ENCODE measurements at regions not wholly inside any gene's neighbourhood (a gene's known extent, or its start where the extent isn't known, plus 50 kb on each side); places are given as distances from the start of the nearest gene placed in this dataset.

- TF ChIP-seq POLR2A (IDR thresholded peaks at IDR 0.05; ENCODE audit: low read length) = no peak
- TF ChIP-seq GATA1 (IDR thresholded peaks at IDR 0.05; ENCODE audit: low read depth, low read length) = no peak
- no peak for DNase-seq
These were observed 840.7 kb downstream of the PCDH18 start for GRCh38 chr4:136691607-136692006.

- TF ChIP-seq GATA1 (IDR thresholded peaks at IDR 0.05; ENCODE audit: low read depth, low read length) (no peak), POLR2A (IDR thresholded peaks at IDR 0.05; ENCODE audit: low read length) (no peak)
- DNase-seq = no peak
These were observed 841.9 kb downstream of the PCDH18 start for GRCh38 chr4:136690360-136690759.

- TF ChIP-seq POLR2A (IDR thresholded peaks at IDR 0.05; ENCODE audit: low read length) = no peak
- TF ChIP-seq GATA1 (IDR thresholded peaks at IDR 0.05; ENCODE audit: low read depth, low read length) = no peak
- no peak for DNase-seq
These were observed 844.7 kb downstream of the PCDH18 start for GRCh38 chr4:136687596-136687995.

- TF ChIP-seq POLR2A (IDR thresholded peaks at IDR 0.05; ENCODE audit: low read length) (no peak), GATA1 (IDR thresholded peaks at IDR 0.05; ENCODE audit: low read depth, low read length) (no peak)
- DNase-seq = peak in 1 of 2 experiments; percentile 1
These were observed 845.2 kb downstream of the PCDH18 start for GRCh38 chr4:136687118-136687517.

GRCh38 chr4:136680761-136681160 is 851.5 kb downstream of the PCDH18 start:
- TF ChIP-seq GATA1 (IDR thresholded peaks at IDR 0.05; ENCODE audit: low read depth, low read length) = no peak
- DNase-seq = no peak

- DNase-seq = no peak
- TF ChIP-seq GATA1 (IDR thresholded peaks at IDR 0.05; ENCODE audit: low read depth, low read length) = no peak
- no peak for TF ChIP-seq POLR2A (IDR thresholded peaks at IDR 0.05; ENCODE audit: low read length)
These were observed 852.0 kb downstream of the PCDH18 start for GRCh38 chr4:136680271-136680670.

- TF ChIP-seq POLR2A (IDR thresholded peaks at IDR 0.05; ENCODE audit: low read length) (no peak), GATA1 (IDR thresholded peaks at IDR 0.05; ENCODE audit: low read depth, low read length) (no peak)
- no peak for DNase-seq
These were observed 862.0 kb downstream of the PCDH18 start for GRCh38 chr4:136670265-136670664.

GRCh38 chr4:136664988-136665387 is 867.3 kb downstream of the PCDH18 start:
- TF ChIP-seq POLR2A (IDR thresholded peaks at IDR 0.05; ENCODE audit: low read length) = no peak
- no peak for TF ChIP-seq GATA1 (IDR thresholded peaks at IDR 0.05; ENCODE audit: low read depth, low read length)

GRCh38 chr4:136662539-136662938 is 869.8 kb downstream of the PCDH18 start:
- no peak for DNase-seq
- no peak for TF ChIP-seq POLR2A (IDR thresholded peaks at IDR 0.05; ENCODE audit: low read length)
- no peak for TF ChIP-seq GATA1 (IDR thresholded peaks at IDR 0.05; ENCODE audit: low read depth, low read length)

More at GRCh38 chr4:136664988-136665387, 867.3 kb downstream of the PCDH18 start:
- DNase-seq = no peak

GRCh38 chr4:136653640-136654406 is 878.5 kb downstream of the PCDH18 start:
- TF ChIP-seq GATA1 (IDR thresholded peaks at IDR 0.05; ENCODE audit: low read depth, low read length) (no peak), POLR2A (IDR thresholded peaks at IDR 0.05; ENCODE audit: low read length) (no peak)
- DNase-seq = no peak

- TF ChIP-seq GATA1 (IDR thresholded peaks at IDR 0.05; ENCODE audit: low read depth, low read length) (no peak), POLR2A (IDR thresholded peaks at IDR 0.05; ENCODE audit: low read length) (no peak)
These were observed 880.4 kb downstream of the PCDH18 start for GRCh38 chr4:136651932-136652331.

GRCh38 chr4:136651278-136651667 is 881.0 kb downstream of the PCDH18 start:
- no peak for TF ChIP-seq GATA1 (IDR thresholded peaks at IDR 0.05; ENCODE audit: low read depth, low read length)
- TF ChIP-seq POLR2A (IDR thresholded peaks at IDR 0.05; ENCODE audit: low read length) = no peak
- no peak for DNase-seq

More at GRCh38 chr4:136651932-136652331, 880.4 kb downstream of the PCDH18 start:
- no peak for DNase-seq

GRCh38 chr4:136650541-136651277 is 881.6 kb downstream of the PCDH18 start:
- TF ChIP-seq GATA1 (IDR thresholded peaks at IDR 0.05; ENCODE audit: low read depth, low read length) (no peak), POLR2A (IDR thresholded peaks at IDR 0.05; ENCODE audit: low read length) (no peak)
- no peak for DNase-seq

- DNase-seq = no peak
- TF ChIP-seq POLR2A (IDR thresholded peaks at IDR 0.05; ENCODE audit: low read length) (no peak), GATA1 (IDR thresholded peaks at IDR 0.05; ENCODE audit: low read depth, low read length) (no peak)
These were observed 888.0 kb downstream of the PCDH18 start for GRCh38 chr4:136644279-136644678.

- TF ChIP-seq GATA1 (IDR thresholded peaks at IDR 0.05; ENCODE audit: low read depth, low read length) (no peak), POLR2A (IDR thresholded peaks at IDR 0.05; ENCODE audit: low read length) (no peak)
- DNase-seq = no peak
These were observed 888.9 kb downstream of the PCDH18 start for GRCh38 chr4:136643416-136643815.

Measured in erythroblast (primary cell).